ENCODE measurements at regions not wholly inside any gene's neighbourhood (a gene's known extent, or its start where the extent isn't known, plus 50 kb on each side); places are given as distances from the start of the nearest gene placed in this dataset.
A peak's percentile ranks its signal among the peaks of the same experiment; 100 is the strongest.
"Not testable (repeated sequence)": the region's sequence is repeated elsewhere in the genome, so short reads cannot be mapped to it uniquely, and the experiment has no call there.

- no peak for DNase-seq
Measured at GRCh38 chr14:82667006-82667405, 1133.4 kb upstream of the SEL1L start.

- DNase-seq = no peak
Measured at GRCh38 chr14:82667501-82667900, 1133.8 kb upstream of the SEL1L start.

GRCh38 chr14:82676403-82676802 lies 1142.8 kb upstream of the SEL1L start:
- DNase-seq = no peak

DNA sequence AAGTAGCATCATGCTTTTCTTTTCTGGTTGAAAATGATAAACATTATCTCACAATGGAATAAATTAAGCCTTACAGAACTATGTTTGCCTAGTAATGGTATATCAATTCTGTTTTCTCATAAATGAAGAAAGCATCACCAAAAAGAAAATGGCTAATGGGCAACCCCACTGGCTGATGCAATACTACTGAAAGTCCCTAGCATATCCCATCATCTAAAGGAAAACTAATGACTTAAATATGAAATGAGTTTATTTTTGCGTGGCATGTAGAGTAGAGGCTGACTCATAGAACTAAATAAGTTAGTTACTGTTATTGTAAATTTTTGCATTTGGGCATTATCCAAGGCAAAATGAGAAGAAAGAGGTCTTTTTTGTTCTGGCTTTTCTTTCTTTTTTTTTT lies 1156.3 kb upstream of the SEL1L start:
- DNase-seq = no peak

GRCh38 chr14:82691191-82691590 lies 1157.5 kb upstream of the SEL1L start:
- DNase-seq = not testable (repeated sequence)

- DNase-seq = no peak
Measured at GRCh38 chr14:82694820-82695219, 1161.2 kb upstream of the SEL1L start.

DNA sequence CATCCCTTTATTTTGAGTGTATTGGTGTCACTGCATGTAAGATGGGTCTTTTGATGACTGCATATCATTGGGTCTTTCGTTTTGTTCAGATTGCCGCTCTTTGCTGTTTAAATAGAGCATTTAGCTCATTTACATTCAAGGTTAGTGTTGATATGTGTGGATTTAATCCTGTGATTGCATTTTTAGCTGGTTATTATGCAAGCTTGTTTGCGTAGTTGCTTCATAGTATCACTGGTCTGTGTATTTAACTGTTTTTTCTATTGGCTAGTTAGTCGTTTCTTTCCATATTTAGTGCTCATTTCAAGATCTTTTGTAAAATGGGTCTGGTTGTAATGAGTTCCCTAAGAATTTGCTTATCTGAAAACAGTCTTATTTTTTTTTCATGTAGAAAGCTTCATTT lies 1170.6 kb upstream of the SEL1L start:
- no peak for DNase-seq

- peak in 23 of 56 donors; percentile 0 to 61 (median 15) for DNase-seq
Measured at GRCh38 chr14:82710267-82710841, 1176.7 kb upstream of the SEL1L start.

GRCh38 chr14:82719617-82720016 lies 1186.0 kb upstream of the SEL1L start:
- DNase-seq = no peak

DNA sequence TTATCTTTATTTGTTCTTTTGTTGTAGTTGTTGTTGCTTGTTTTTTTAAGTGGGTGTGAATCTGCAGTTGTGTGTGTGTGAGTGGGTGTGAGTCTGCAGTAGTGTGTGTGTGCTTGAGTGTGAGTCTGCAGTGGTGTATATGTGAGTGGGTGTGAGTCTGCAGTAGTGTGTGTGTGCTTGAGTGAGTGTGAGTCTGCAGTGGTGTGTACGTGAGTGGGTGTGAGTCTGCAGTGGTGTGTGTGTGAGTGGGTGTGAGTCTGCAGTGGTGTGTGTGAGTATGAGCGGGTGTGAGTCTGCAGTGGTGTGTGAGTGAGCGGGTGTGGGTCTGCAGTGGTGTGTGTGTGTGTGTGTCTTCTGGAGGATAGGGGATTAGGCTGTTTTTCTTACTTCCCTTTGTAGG lies 1186.8 kb upstream of the SEL1L start:
- no peak for DNase-seq

- DNase-seq = no peak
Measured at GRCh38 chr14:82720946-82721345, 1187.3 kb upstream of the SEL1L start.

DNA sequence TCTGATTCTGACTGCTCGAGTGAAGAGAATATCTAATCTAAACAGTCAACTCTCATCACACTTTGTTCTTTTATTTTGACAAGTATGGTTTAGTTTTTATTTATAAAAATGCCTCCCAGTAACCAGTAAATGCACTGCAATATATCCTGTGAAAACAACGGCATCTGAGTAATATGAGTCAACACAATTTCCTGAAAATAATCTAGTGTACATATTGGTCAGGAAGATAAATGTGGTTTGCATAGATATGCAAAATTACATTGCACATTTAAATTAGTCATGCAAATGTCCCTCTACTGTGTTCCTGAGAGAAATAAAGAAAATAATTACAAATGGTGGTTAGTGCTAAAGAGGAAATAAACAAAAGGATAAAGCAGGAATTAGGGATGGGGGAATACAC lies 1190.7 kb upstream of the SEL1L start:
- no peak for DNase-seq

GRCh38 chr14:82725213-82725612 lies 1191.6 kb upstream of the SEL1L start:
- no peak for DNase-seq

DNA sequence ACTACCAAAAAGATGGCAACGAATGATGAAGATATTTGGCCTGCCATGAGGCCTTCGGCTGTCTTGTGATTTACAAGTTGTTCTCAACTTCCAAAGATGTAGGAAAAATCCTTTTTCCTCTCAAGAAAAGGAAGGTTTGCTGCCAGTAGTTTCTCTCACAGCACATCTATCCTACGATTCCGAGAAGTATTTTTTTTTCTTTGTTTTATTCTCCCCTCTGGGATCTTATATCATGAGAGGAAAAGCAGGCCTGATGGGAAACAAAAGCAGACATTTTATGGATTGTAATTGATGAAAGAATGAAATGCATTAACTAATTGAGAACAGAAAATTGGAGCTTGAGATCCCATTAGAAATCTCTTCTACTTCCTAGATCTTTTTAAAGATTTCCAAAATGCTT lies 1197.9 kb upstream of the SEL1L start:
- no peak for DNase-seq

- DNase-seq = no peak
Measured at GRCh38 chr14:82740547-82740946, 1206.9 kb upstream of the SEL1L start.

- no peak for DNase-seq
Measured at GRCh38 chr14:82755476-82755875, 1221.8 kb upstream of the SEL1L start.

DNA sequence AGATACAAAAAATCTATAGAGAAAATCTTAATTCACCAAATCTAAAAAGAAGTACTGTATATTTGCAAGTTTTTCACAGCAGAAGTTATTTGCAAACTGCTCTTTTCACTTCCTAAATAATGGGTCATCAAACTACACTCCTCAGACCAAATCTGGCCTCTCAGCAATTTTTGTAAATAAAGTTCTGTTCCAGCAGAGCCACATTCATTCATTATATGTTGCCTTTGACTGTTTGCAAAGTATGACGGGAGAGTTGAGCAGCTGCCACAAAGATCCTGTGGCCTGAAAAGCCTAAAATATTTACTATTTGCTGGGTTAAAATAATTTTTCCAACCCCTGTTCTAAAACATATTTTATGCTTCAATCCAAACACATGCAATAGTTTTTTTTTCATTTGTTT lies 1222.3 kb upstream of the SEL1L start:
- DNase-seq = peak in 4 of 56 donors; percentile 1 to 4 (median 2)

DNA sequence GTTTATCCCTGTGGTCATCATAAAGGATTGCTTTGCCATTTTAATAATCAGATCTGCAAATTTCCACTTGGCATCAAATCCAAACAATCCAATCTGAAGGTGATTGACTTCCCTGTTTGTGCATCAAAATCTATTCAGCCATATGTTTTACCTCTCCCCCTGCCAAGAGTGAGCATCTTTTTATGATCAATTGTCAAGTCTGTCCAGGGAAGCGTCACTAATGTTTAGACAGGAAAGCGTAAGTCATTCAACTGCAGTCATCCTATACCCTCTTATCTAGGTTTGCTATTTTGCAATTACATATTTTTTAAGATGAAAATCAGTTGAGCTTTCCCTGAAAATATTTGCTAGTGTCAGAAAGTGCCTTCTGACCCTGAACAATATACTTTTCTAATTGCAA lies 1224.1 kb upstream of the SEL1L start:
- DNase-seq = no peak

- DNase-seq = no peak
Measured at GRCh38 chr14:82759656-82760055, 1226.0 kb upstream of the SEL1L start.

DNA sequence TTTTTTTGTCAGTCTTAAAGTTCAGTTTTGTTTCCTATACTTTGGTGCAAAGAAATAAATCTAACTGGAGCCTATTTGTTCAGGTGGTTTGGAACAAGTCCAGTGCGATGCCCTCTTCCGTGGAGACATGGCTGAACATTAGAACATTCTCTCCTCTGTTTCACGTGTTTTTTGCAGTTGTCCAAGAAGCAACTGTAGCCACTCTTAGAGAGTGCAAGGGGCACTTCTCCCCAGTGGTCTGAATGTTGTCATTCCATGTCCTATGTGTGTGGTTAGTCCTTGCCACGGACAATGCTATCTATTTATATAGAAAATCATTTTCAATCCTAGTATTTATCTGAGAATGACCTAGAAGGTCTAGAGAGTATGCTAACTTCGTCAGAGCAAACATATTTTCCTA lies 1232.5 kb upstream of the SEL1L start:
- no peak for DNase-seq

- DNase-seq = no peak
Measured at GRCh38 chr14:82766996-82767395, 1233.3 kb upstream of the SEL1L start.

DNA sequence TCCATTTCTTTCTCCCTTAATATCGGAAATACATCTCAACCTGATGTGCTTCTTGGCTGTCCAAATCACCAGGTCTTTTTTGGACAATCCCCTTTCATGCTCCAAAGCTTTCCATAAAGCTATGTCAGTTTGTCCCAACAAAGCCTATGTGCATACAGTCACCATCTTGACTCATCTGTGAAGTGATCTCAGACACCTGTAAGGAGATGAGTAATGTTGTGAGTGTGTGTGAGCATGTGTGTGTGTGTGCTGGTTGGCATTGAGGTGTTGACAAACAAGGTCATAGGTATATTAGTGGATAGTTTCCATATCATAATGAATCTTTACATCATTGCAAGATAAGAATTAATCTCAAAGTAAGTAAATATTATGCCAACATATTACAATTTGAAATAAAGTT lies 1243.3 kb upstream of the SEL1L start:
- no peak for DNase-seq

DNA sequence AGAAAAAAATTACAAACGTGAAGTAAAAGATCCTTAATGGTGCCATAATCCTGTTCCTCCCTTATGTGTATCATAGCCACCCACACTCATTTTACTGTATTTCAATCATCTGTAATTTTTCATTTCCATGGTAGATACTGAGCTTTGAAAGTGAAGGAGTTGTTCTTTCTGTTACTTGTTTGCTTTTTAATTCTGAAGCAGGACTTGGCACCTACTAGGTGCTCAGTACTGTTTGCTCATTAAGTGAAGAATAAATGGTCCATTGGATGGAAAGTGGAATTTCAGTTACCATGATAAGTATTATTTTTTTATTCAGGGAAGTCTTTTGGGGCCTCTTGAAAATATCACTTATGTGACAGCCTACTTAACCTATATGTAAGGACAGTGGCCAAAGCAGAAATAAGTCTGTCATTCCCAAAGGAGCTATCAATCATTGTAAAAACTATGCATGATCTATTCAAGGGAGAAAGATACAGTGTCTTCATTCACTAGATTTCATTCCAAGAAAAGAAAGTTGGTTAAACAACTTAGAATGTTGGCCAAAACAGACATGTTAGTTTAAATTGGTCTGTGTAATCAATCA lies 1244.4 kb upstream of the SEL1L start:
- DNase-seq = no peak

GRCh38 chr14:82778601-82779000 lies 1244.9 kb upstream of the SEL1L start:
- DNase-seq = no peak

All from amygdala (tissue), 56 donors.